ENCODE measurements at regions not wholly inside any gene's neighbourhood (a gene's known extent, or its start where the extent isn't known, plus 50 kb on each side); places are given as distances from the start of the nearest gene placed in this dataset.
"Not testable (repeated sequence)": the region's sequence is repeated elsewhere in the genome, so short reads cannot be mapped to it uniquely, and the experiment has no call there.

- DNase-seq, result no peak
These were observed 2567.1 kb downstream of the PCDH9 start for GRCh38 chr13:64662887-64663593.

DNA sequence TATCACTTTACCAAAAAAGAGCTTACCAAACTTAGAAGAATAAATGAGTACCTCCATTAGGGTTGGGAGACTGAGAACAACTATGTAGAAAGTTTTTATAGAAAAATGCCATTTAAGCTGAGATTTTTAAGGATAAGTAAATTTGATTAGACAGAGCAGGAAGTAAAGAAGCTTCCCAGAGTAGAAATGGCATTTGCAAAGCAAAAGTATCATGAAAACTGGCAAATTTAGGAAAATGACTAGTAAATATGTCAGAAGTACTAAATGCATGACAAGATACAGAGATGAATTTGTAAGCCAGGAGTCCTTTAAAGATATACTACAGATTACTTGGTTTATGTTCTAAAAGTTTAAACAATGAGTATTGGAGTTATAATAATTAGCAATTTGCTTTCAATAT, 2581.8 kb downstream of the PCDH9 start:
- no peak for DNase-seq

GRCh38 chr13:64643066-64643465, 2587.1 kb downstream of the PCDH9 start:
- DNase-seq, result no peak

DNA sequence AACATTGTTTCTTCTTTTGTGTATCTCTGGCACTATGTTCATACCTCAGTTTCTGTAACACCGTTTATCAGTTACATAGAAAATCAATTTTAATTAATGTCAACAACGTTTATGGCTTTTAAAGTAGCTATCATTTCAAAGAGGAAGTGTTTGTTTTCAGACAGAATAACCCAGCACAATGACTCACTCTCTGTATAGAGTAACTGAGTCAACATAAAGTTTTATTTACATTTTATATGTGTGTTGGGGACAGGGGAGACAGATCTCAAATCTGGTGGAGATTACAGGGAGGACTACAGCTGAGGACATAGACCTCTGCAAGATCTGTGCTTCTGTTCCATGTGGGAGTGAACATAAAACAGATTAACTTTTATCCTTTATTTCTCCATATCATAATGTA, 2590.1 kb downstream of the PCDH9 start:
- DNase-seq, result no peak

GRCh38 chr13:64639206-64639605, 2590.9 kb downstream of the PCDH9 start:
- DNase-seq, result no peak

DNA sequence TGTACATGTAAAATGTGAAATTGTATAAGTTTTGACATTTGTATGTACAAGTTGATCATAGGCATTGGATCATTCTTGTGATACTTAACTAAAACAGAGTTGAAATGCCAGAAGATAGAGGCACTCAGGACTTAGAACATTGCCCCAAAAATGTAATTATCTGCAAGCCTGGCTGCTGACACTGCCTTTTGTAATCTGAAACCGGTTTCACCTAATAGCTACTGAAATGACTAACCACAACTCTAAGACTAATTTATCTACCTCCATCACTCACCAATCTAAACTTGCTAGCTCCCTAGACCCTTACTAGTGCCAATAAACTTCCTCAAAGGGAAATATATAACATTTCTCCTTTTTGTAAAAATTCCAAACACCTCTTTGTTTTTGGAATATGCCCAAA, 2596.2 kb downstream of the PCDH9 start:
- DNase-seq, result no peak

DNA sequence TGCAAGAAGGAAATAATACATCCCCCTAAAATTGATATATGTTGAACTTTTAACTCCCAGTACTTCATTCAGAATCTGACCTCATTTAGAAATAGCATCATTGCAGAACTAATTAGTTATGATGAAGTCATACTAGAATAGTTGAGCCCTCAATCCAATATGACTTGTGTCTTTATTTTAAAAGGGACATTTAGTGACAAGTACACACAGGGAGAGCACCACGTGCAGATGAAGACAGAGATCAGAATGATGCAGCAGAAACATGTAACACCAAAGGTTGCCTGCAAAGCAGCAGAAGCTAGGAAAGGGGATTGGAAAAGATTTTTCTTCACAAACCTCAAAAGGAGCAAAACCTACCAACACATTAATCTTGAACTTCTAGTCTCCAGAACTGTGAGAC, 2602.5 kb downstream of the PCDH9 start:
- DNase-seq, result no peak

- no peak for DNase-seq
These were observed 2604.0 kb downstream of the PCDH9 start for GRCh38 chr13:64626105-64626504.

- DNase-seq, result no peak
These were observed 2612.9 kb downstream of the PCDH9 start for GRCh38 chr13:64617231-64617630.

- no peak for DNase-seq
These were observed 2638.2 kb downstream of the PCDH9 start for GRCh38 chr13:64591971-64592370.

GRCh38 chr13:64579331-64579730, 2650.8 kb downstream of the PCDH9 start:
- DNase-seq, result no peak

DNA sequence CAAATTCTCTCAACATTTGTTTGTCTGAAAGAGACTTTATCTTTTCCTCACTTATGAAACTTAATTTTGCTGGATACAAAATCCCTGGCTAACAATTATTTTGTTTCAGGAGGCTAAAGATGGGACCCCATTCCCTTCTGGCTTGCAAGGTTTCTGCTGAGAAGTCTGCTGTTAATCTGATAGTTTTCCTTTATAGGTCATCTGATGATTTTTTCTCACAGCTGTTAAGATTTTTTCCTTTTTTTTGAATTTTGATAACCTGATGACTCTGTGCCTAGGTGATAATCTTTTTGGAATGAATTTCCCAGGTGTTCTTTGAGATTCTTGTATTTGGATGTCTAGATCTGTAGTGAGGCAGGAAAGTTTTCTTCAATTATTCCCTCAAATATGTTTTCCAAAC, 2661.4 kb downstream of the PCDH9 start:
- no peak for DNase-seq

DNA sequence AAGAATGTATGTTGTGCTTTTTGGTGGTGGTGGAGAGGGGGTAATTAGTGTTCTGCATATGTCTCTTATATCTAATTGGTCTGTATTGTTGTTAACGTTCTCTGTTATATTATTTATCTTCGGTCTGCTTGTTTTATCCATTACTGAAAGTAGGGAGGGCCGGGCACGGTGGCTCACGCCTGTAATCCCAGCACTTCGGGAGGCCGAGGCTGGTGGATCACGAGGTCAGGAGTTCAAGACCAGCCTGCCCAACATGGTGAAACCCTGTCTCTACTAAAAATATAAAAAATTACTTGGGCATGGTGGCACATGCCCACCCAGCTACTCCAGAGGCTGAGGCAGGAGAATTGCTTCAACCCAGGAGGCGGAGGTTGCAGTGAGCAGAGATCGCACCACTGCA, 2672.1 kb downstream of the PCDH9 start:
- not testable (repeated sequence) for DNase-seq

GRCh38 chr13:64556376-64556775, 2673.8 kb downstream of the PCDH9 start:
- no peak for DNase-seq

DNA sequence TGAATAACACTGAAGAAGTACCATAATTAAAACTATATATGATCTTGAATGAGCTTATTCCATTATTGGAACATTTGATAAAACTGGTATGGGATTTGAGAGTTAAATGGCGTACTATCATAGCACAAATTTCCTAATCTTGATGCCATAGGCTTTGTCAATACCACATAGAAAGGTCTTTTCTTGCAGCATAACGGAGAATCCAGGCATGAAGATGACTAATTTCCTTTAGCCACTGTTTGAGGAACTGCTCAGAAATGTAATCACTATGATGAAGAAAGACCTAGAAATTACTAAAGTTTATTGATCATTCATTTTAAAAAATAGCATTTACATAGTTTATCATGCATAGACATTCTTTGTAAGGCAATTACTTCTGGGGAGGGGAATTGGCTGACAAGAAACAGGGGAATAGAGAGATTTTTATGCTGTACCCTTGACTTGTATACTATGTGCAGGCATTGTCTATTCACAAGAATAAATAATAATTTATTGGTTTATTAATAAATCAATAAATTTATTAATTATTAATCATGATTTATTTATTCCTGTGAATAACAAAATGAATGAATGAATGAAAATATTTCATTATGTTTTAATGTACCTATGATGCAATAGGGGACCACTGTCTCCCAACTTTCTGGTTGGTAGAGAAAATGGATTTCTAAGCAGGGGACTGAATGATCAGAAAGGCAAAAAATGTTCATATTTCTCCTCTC, 2676.6 kb downstream of the PCDH9 start:
- no peak for DNase-seq

GRCh38 chr13:64551755-64552154, 2678.4 kb downstream of the PCDH9 start:
- DNase-seq, result no peak

- DNase-seq, result no peak
These were observed 2683.8 kb downstream of the PCDH9 start for GRCh38 chr13:64546371-64546770.

- no peak for DNase-seq
These were observed 2689.2 kb downstream of the PCDH9 start for GRCh38 chr13:64540976-64541375.

GRCh38 chr13:64540468-64540867, 2689.7 kb downstream of the PCDH9 start:
- DNase-seq, result no peak

GRCh38 chr13:64538711-64539110, 2691.4 kb downstream of the PCDH9 start:
- no peak for DNase-seq

DNA sequence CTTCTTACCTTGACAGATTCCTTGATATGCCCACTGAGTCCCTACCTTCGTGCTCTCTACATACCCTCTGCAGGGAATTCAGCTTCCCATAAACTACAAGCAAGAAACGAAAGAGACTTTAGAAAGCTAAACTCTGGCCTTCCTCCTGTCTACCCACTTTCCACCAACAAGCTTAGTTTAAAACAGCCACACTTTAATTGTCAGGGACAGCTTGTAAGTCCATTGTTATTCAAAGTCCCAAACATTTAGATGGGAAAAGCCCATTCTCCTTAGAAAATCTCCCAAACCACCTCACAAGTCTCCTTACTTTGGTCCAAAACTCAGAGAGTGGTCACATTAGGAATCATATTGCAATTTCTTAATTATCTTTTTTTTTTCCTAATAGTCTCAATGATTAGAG, 2695.8 kb downstream of the PCDH9 start:
- DNase-seq, result no peak

- DNase-seq, result no peak
These were observed 2698.7 kb downstream of the PCDH9 start for GRCh38 chr13:64531400-64531799.

DNA sequence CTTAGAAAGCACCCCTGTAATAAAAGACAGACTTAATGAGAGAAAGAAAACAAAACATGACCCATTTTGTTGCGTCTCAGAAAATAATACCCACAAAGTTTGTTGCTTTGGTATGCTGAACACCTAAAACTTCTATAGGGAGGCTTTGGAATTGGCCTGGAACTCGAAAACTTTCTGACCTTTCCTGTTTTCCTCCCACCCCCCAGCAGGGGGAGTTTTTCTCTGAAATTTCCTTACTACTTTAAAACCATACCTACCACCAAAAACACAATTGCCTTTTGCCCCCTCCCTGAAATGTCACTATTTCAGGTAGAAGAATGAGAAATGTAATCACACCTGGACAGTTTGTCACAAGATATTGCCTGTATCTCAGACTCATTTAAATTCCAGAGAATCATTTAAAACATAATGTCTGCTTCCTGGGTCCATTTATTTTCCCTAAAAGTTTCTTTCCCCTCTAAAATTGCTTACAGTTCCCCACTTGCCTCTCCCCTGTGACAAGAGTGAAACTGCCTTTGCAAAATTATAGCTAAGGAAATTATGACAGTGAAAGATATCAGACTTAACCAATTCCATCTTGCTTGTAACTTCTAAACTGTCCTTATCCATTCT, 2700.2 kb downstream of the PCDH9 start:
- no peak for DNase-seq

GRCh38 chr13:64528838-64529237, 2701.3 kb downstream of the PCDH9 start:
- DNase-seq, result no peak

All from right kidney (tissue), 1 donor.